HG03354 (cell line): ENCODE measurements at regions not wholly inside any gene's neighbourhood (a gene's known extent, or its start where the extent isn't known, plus 50 kb on each side); places are given as distances from the start of the nearest gene placed in this dataset.

Experiments used
- ATAC-seq: cut with Tn5 transposase; IDR thresholded peaks from one replicate; pipeline ENCODE4 v1.9.1; 2021; ENCODE audit warnings: mild to moderate bottlenecking; ENCODE audit not compliant: unreplicated experiment, poor library complexity, severe bottlenecking

- ATAC-seq, result no peak
Observed at GRCh38 chr11:97290464-97291041, 900.7 kb downstream of the JRKL start.

- ATAC-seq, result no peak
Observed at GRCh38 chr11:97296301-97296700, 906.5 kb downstream of the JRKL start.

- no peak for ATAC-seq
Observed at GRCh38 chr11:97309291-97309690, 919.5 kb downstream of the JRKL start.

- no peak for ATAC-seq
Observed at GRCh38 chr11:97325693-97326092, 935.9 kb downstream of the JRKL start.

- no peak for ATAC-seq
Observed at GRCh38 chr11:97332271-97332670, 942.5 kb downstream of the JRKL start.

GRCh38 chr11:97336064-97336463 lies 946.3 kb downstream of the JRKL start:
- no peak for ATAC-seq

GRCh38 chr11:97345032-97345431 lies 955.2 kb downstream of the JRKL start:
- ATAC-seq, result no peak

GRCh38 chr11:97349201-97349600 lies 959.4 kb downstream of the JRKL start:
- ATAC-seq, result no peak

GRCh38 chr11:97351939-97352338 lies 962.1 kb downstream of the JRKL start:
- ATAC-seq, result no peak

GRCh38 chr11:97354026-97354425 lies 964.2 kb downstream of the JRKL start:
- no peak for ATAC-seq

- no peak for ATAC-seq
Observed at GRCh38 chr11:97354576-97354975, 964.8 kb downstream of the JRKL start.

GRCh38 chr11:97355230-97355629 lies 965.4 kb downstream of the JRKL start:
- no peak for ATAC-seq

GRCh38 chr11:97356144-97356543 lies 966.3 kb downstream of the JRKL start:
- no peak for ATAC-seq

GRCh38 chr11:97359016-97359415 lies 969.2 kb downstream of the JRKL start:
- no peak for ATAC-seq

- ATAC-seq, result no peak
Observed at GRCh38 chr11:97361812-97362378, 972.1 kb downstream of the JRKL start.

GRCh38 chr11:97363331-97363730 lies 973.5 kb downstream of the JRKL start:
- ATAC-seq, result no peak

- ATAC-seq, result no peak
Observed at GRCh38 chr11:97364047-97364446, 974.2 kb downstream of the JRKL start.

GRCh38 chr11:97367406-97368083 lies 977.7 kb downstream of the JRKL start:
- no peak for ATAC-seq

- no peak for ATAC-seq
Observed at GRCh38 chr11:97389270-97389669, 999.5 kb downstream of the JRKL start.

GRCh38 chr11:97398246-97398645 lies 1008.4 kb downstream of the JRKL start:
- ATAC-seq, result no peak

- ATAC-seq, result no peak
Observed at GRCh38 chr11:97409141-97409540, 1019.3 kb downstream of the JRKL start.
